Epithelial cell of prostate (primary cell): ENCODE measurements at regions not wholly inside any gene's neighbourhood (a gene's known extent, or its start where the extent isn't known, plus 50 kb on each side); places are given as distances from the start of the nearest gene placed in this dataset.
"Not testable (repeated sequence)": the region's sequence is repeated elsewhere in the genome, so short reads cannot be mapped to it uniquely, and the experiment has no call there.

Source experiments
- DNase-seq: peaks from one replicate; pipeline ENCODE4 v3.0.0-alpha.2; 2011; ENCODE audit warnings: low read depth, low spot score
- H3K27ac ChIP-seq: fragments of 450-650 bp; 2 replicates; pipeline ENCODE4 v1.5.1; 2017; ENCODE audit warnings: mild to moderate bottlenecking

DNA sequence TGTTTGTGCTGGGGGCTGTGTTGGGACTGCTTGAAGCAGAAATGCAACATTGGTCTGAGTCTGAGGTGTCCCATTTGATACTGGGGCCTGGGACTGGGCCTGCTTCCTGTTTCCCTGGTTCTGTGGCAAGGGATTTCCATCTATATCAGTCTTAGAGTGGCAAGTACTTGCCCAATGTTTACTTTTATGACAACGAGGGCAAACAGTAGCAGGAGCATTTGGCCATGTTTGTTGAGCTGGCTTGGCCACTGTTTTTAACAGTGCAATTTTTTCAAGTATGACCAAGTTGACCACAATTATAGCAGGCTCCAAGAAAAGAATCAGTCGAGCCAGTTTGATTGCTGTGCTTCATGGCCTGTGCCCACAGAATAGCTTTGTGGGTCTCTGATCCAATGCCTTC, 88.5 kb upstream of the PGR start:
- DNase-seq, H3K27ac ChIP-seq: not testable (repeated sequence)

DNA sequence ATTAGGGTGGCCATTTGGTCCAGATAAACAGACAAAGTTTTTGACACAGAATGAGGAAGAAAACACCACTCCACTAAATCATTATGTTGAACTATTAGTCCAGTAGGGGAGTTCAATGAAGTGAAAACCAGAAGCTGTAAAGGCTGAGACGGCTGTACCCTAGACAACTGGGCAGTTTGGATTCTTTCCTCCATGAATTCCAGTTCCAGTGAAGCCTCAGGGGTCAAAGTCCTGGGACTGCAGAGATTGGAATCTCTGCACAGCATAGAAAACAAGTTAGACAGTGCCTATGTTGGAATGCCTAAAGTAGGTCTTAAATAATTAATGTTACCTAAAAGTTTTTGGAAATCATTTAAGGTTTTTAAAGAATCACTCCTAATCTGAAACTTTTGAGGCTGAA, 86.5 kb upstream of the PGR start:
- DNase-seq, H3K27ac ChIP-seq: not testable (repeated sequence)

DNA sequence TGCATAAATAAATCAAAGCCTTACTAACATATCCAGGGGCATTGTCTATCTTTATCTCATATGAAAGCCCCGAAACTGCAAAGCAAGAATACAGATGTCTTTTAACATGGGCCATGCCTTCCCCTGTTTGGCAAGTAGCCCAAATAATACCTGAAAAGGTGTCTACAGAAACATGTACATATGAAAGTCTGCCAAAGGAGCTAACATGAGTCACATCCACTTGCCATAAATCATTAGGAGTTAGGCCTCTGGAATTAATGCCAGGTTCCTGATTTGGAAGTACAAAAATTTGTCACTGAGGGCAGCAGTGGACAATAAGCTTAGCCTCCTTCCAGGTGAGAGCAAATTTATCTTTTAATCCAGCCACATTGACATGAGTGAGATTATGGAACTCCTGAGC, 85.5 kb upstream of the PGR start:
- peak; percentile 27 for DNase-seq
- no peak overlapping the region for H3K27ac ChIP-seq

DNA sequence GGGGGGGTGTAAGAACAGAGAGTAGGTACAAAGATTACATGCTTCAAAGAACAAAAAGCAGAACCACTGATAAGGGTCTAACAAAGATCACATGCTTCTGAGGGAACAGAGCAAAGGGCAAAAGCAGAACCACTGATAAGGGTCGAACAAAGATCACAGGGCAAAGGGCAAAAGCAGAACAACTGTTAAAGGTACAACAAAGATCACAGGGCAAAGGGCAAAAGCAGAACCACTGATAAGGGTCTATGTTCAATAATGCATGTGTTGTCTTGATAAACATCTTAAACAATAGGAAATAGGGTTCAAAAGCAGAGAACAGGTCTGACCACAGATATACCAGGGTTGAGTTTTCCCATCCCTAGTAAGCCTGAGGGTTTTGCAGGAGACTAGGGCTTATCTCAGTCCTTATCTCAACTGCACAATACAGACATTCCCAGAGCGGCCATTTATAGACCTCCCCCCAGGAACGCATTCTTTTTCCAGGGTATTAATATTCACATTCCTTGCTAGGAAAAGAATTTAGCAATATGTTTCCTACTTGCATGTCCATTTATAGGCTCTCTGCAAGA, 81.9 kb upstream of the PGR start:
- DNase-seq, result no peak
- no peak overlapping the region for H3K27ac ChIP-seq

DNA sequence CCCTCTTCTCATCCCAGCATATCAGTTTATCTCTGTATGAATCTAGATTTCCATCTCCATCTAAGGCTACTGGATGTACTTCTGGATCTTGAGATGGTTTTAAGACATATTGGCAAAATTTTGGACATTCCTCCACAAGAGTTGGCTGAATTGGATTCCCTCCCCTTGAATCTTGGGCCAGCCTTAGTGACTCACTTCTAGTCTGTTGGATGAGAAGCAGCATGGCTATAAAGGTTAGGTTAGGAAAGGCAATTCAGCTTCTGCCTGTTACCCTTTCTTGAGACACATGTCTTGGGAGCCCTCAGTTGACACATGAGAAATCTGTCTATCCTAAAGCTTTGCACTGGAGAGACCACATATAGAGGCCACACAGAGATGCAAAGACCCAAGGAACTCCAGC, 73.0 kb upstream of the PGR start:
- no peak for DNase-seq
- H3K27ac ChIP-seq, result no peak overlapping the region

DNA sequence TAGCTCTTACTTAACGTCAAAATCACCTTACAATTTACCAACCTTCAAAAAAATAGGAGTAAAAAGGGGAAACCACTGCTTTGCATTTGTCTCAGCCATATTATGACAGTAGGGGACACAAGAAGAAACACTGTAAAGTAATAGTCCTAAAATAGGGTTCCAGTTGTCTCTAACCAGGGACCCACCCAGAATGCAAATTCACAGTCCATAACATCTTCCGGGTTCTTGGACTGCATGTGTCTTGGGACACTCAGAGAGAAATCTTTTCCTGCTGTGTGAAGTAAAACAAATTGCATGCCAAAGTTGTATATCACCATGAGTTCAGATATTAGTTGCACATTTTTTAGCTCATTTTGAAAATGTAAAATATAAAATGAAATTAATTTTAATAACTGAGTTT, 69.8 kb upstream of the PGR start:
- DNase-seq, result no peak
- H3K27ac ChIP-seq, result no peak overlapping the region

DNA sequence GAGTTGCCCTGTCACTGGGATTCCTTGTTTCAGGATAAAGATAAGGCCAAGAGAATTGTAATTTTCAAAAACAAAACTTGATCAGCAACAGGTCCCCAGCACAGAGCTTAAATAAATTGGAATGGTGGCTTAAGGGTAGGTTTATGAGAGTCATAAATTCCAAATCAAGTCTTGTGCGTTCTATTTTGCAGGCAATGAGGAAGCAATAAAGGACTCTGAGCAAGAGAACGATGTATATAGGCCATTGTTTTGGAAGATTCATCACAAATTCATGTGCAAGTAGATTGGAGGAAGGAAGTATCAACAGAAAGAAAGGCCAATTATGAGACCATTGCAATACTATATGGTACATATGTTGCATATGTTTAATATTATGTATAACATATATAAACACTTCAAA, 65.7 kb upstream of the PGR start:
- no peak overlapping the region for H3K27ac ChIP-seq
- DNase-seq, result no peak

DNA sequence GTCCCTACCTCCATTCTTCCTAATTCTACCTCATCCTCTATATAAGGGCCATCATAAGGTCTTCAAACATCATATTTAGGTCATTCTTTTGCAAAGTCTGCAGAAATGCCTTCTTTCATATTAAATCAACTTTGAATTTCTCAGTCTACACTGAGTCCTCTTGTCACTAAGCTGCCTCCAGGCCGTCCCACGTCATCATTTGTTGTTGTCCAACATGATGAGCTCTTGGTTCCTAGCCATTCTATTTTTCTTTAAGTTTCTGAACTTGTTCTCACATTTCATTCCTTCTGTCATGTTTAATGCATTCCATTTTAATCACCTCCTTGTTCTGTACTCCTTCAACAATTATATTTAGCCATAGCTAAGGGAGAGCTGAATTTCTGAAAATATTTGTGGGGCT, 59.2 kb upstream of the PGR start:
- no peak overlapping the region for H3K27ac ChIP-seq
- DNase-seq, result no peak

DNA sequence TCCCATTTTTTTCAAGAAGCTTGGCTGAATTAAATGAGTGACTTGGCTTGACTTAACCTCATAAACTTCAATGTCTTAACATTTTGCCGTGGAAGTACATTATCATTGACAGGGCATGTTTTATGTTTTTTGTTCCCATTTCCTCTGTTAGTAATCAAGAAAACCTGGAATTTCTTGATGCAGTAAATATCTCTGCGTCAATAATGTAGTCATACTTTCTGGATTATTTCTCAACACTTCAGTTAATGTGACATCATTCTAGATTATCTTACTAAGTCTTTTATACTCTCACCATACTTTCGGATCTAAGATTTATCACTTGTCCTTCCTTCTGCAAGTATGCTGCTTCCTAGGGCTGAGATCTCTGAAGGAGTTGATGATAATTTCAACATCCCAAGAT, 58.6 kb upstream of the PGR start:
- H3K27ac ChIP-seq, result no peak overlapping the region
- DNase-seq, result no peak

DNA sequence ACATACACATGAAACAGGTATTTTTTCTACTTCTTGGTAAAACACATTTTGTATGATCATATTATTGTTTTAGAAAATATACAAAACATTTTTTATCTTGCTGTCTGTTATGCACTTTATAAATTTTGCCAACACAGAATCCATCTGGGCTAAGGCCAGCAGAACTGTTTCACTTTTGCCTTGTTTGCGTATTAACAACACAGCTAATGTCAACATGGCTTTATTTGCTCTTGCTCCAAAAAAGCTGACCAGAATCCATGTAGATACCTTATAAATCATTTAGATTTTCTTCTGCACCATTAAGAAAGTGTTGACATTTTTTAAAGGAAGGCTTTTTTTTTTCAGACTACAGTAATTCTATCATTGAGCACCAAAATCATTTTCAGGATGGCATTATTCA, 58.1 kb upstream of the PGR start:
- H3K27ac ChIP-seq, result no peak overlapping the region
- no peak for DNase-seq

DNA sequence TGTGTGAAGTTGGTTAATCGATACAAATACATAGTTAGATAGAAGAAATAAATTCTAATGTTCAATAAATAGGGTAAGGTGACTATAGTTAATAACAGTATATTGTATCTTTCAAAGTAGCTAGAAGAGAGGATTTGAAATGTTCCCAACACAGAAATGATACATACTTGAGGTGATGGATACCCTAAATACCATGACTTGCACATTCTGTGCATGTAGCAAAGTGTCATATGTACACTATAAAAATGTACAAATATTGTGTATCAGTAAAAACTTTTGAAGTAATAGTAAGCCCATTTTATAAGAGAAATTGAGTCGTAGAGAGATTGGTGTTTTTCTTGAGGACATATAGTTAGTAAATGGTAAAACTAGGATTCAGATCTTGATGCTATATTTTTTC, 56.4 kb upstream of the PGR start:
- DNase-seq, result no peak

DNA sequence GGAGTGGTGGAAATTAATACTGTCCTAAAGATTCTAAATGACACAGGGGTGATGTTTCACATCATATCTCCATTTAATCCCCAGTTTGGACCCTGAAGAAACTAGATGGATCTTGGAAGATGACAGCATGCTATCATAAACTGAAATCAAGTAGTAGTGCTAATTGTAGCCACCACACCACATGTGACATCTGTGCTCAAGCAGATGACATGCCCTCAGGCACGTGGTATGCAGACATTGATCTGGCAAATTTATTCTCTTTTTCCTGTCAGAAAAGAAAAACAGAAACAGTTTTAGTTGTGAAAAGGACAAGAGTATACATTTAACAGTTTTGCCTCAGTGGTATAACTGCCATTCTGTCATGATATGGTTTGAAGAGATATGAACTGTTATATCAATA, 52.9 kb upstream of the PGR start:
- no peak for DNase-seq
- H3K27ac ChIP-seq, result no peak overlapping the region

More for the DNA sequence above, 56.4 kb upstream of the PGR start:
- no peak overlapping the region for H3K27ac ChIP-seq

DNA sequence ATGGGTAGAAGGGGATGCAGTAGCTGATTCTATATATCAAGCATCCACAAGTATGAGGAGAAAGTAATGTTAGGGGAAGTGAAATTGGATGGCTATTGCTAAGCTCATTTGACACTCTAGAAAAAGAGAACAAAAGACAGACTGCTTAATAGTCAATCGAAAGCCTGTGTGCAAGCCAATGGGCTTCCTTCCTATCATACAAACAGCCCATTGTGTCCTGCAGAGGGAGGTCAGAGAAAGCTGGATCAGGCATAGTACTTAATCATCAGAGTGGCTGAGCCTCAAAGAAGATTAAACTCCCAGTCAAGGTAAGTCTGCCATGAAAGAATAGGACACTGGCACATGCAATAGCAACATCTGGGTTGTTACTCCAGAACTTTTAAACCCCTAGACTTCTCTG, 50.9 kb upstream of the PGR start:
- no peak for DNase-seq
- H3K27ac ChIP-seq, result no peak overlapping the region
